ENCODE measurements at regions not wholly inside any gene's neighbourhood (a gene's known extent, or its start where the extent isn't known, plus 50 kb on each side); places are given as distances from the start of the nearest gene placed in this dataset.
"Not testable (repeated sequence)": the region's sequence is repeated elsewhere in the genome, so short reads cannot be mapped to it uniquely, and the experiment has no call there.

DNA sequence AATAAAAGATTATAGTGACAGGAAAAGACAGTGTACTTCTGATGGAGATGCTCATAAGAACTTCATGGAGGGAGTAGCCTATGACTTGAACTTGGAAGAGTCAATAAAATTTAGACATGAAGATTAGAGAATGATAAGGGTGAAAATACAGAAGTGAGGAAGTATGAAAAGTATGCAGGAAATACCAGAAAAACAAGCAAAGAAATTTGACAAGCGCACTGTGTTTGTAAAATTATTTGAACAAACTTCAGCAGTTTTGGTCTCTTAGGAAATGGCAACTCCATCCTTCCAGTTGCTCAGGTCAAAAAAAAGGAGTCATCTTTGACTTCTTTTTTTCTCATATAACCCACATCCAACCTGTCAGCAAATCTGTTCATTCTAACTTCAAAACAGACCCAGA, 864.0 kb upstream of the ZEB2 start:
- DNase-seq: no peak

- DNase-seq: peak; percentile 16
These were observed 860.6 kb upstream of the ZEB2 start for GRCh38 chr2:145380436-145381017.

GRCh38 chr2:145379934-145380333, 860.0 kb upstream of the ZEB2 start:
- no peak for DNase-seq

GRCh38 chr2:145374165-145374564, 854.2 kb upstream of the ZEB2 start:
- DNase-seq: peak; percentile 32

- DNase-seq: not testable (repeated sequence)
These were observed 847.4 kb upstream of the ZEB2 start for GRCh38 chr2:145367334-145367733.

GRCh38 chr2:145366341-145366740, 846.4 kb upstream of the ZEB2 start:
- DNase-seq: no peak

DNA sequence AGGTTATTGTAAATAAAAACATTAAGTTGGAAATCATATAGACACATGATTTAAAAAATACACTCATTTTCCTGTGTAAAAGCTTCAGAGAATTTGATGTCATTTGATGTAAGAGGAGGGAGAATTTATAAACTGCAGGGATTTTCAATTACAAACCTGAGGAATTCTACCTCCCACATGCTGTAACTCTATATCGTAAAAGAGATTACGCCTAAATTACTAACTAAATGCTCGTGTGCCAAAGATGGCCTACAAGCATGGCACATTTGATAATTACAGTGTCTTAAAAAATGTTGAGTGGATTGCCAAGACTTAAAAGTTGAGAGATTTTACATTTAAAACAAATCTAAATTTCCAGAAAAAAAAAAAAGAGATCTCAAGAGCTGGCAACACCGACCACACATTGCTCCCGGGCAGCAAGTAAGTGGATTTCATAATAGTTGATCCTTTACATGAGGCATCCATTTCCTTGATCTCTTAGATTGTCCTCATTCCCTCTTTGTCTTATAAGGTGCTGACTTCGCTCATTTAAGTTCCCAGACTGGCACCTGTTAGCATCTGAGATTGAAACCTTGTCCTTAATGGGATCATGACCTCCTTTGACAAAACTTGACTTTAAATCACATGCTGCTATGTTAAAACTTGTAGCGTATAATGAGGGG, 840.3 kb upstream of the ZEB2 start:
- no peak for DNase-seq

- DNase-seq: no peak
These were observed 839.6 kb upstream of the ZEB2 start for GRCh38 chr2:145359561-145359960.

- DNase-seq: no peak
These were observed 836.1 kb upstream of the ZEB2 start for GRCh38 chr2:145356056-145356455.

DNA sequence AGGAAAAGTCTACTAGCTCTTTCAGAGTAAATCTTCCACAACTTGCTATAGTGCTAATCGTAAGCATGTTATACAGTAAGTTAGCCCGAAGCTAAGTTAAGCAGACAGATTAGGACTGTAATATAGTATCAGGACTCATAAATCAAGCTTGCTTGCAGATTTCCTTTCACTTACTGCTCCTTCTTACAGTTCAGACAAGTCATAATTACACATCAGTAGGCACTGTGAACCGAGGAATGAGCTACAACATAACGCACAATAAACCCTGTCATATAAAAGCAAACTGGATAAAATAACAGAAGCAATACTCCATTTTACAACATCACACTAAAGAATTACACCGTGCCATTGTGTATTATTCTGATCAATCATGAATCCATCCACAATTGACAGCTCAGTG, 832.6 kb upstream of the ZEB2 start:
- DNase-seq: no peak

DNA sequence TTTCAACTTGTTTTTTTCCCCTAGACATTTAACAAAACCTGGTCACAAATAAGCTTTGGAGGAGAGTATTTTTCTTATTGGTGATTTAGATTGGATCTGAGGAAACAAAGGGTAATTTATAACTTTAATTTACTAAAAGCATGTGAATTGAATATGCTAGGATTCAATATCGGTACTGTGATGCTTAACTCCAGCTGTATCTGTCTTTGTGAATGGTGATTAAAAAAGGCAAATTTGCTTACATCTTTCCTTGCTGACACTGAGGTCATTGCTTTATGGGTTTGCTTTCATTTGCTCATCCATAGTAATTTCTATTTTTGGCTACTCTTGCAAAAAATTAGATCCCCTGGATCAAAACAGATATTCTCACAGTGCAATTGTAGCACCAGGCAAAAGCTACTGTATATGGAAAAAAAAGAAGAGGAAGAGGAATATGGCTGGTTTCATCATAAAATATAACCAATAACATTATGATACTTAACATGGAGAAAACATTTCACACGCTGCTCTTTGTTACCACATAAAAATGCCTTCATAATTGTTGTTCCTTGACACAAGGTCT, 832.0 kb upstream of the ZEB2 start:
- no peak for DNase-seq

DNA sequence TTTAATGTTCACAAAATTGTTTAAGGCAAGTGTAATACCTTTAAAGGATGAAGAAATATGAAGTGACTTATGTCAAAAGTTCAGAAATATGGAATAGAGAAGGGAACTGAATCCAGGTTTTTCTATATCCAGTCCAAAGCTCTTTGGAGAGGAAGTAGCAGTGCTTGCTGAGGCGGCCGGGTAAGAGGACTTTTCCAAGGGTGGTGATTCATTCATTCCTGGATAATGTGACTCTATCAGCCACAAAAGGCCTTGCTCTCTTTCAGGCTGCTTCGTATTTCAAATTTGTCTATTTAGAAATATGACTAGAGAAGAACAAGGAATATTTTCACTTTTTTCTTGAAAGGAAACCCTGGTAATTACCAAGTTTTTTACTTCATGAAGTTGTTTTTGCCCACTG, 830.1 kb upstream of the ZEB2 start:
- DNase-seq: no peak

DNA sequence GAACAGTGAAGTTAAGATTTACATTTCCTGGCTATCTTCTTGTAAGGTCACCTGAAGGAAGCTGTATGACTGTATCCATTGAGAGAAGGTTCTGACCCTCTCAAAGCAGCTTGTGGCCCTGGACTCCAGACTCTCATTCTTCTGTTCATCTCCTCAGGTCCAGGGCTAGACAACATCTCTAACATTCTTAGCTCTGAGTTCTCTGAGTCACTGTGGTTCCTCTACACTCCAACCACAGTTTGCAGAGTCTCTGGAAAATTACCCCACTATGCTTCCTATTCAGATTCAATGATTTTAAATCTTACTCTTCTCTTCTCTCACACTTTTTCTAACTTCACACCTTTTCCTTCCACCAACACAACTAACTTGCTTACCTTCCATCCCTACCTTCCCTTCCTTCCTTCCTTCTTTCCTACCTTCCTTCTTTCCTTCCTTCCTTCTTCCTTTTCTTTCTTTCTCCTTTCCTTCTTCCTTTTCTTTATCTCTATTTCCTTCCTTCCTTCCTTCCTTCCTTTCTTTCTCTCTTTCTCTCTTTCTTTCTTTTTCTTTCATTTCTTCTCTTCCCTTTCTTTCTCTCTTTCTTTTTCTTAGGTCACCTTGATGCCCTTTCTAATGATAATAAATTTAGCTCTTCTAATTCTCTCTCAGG, 824.3 kb upstream of the ZEB2 start:
- DNase-seq: no peak

DNA sequence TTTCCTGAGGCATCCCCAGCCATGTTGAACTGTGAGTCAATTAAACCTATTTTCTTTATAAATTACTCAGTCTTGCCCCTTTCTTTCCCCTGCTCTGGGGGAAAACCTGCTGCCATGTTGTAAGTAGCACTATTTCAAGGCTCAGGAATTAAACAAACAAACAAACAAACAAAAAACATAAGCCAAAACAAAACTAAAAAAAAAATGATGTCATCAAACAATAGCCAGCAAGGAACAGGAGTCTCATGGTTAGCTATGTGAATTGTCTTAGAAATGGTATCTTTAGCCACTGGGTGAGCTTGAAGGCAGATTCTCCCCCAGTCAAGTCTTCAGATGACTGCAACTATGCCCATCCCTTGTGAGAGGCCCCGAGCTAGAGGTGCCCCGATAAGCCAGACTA, 823.4 kb upstream of the ZEB2 start:
- no peak for DNase-seq

GRCh38 chr2:145341536-145341935, 821.6 kb upstream of the ZEB2 start:
- no peak for DNase-seq

DNA sequence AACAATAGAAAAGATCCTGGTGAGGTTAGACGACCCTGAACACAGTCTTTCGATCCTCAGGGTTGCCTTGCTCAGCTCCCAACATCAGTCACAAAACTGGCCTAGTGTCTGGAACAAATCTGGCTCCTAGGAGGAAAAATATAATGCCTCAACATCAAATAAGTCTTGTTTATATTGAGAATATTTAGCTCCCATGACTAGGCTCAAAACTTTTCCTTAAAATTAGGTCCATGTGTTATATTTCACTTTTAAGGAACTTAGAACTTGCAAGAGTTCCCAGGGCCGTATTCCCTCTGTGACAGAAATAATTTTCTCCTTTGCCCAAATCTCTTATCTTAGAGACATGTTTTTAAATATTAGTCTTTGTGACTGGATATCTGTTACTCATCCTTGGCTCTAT, 819.7 kb upstream of the ZEB2 start:
- no peak for DNase-seq

DNA sequence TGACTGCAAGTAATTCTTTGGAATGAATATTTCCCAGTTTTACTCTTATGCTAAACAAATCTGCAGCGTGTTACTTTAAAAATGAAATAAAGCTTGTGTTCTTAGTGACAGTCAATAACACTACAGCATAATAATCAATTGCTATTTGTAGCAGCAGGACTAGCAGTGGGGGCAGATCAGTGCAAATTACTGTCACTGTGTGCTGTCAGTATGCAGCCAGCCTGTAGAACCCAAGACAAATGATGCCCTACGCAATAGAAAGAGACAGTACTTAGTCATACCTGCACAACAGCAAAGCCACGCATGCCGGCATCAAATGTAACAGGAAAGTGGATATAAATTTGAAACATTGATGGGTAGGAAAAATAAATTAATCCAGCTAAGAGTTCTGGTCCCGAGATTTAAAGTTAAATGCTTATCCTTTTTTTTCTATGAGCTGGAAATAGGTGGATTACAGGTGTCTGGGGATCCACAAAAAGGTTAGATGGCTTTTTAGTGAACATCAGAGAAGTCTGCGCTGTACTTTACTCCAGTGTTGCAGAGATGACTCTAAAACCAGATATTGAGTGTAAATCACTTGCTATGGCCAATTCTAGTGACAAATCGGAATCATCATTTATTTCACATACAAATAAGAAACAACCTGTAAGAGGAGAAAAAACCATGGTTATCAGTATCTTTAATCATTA, 812.4 kb upstream of the ZEB2 start:
- no peak for DNase-seq

GRCh38 chr2:145329971-145330370, 810.1 kb upstream of the ZEB2 start:
- no peak for DNase-seq

DNA sequence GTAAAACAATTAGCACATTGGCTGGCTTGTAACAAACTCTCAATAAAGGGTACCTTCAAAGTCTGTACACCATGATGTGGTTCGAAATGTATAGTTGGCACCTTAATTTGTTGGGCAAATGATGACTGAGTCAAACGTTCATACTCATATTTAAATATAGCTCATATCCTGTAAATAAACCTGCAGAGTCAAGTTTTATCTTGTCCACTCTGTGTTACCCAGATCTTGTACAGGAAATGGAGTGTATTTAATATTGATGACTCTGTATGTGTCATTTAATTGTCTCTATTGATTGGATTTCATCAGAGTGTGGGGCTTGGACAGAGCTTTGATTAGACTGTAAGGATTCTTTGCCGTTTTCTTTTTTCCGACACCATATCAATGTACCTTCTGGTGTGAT, 805.6 kb upstream of the ZEB2 start:
- no peak for DNase-seq

DNA sequence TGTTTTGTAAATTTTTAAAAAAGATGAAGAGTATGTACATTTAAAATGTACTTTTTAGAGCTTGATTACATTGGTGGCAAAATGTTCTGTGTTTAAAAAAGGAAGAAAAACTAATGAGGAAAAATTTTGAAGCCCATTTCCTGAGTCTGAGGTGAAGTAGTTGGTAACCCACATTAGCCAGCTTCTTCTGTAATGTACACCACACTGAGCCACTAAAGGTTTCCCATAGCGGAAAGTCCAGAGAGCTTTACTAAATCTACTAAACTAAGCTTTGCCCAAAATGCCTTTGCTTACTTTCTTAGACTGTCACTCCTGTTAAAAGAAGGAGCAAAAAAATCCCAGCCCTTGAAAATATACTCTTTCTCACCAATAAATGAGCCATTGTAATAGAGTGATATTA, 804.8 kb upstream of the ZEB2 start:
- DNase-seq: no peak

DNA sequence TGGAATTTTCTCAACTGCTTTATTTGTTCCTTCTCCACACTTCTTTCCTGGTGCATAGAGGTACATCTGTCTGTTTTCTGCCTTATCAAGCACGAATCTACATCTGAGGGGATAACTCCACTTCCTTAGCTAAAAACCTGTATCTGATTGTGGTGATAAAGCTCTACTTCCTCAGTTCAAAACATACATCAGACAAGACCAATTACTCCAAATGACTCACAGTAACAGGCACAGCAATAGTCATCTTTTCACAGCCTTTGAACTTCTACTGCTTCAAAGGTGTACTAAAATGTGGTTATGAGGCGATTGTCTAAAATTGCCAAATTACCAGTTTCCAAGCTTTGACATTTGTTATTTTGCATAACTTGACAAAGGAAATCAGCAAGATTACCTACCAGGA, 803.6 kb upstream of the ZEB2 start:
- DNase-seq: no peak

- DNase-seq: no peak
These were observed 801.4 kb upstream of the ZEB2 start for GRCh38 chr2:145321344-145321743.

- no peak for DNase-seq
These were observed 796.6 kb upstream of the ZEB2 start for GRCh38 chr2:145316496-145316895.

- DNase-seq: no peak
These were observed 795.1 kb upstream of the ZEB2 start for GRCh38 chr2:145315053-145315452.

All from NCI-H524 treated with DMSO at 0.1 percent for 48 hours (cell line).